Neural cell (in vitro differentiated cells): ENCODE measurements at regions not wholly inside any gene's neighbourhood (a gene's known extent, or its start where the extent isn't known, plus 50 kb on each side); places are given as distances from the start of the nearest gene placed in this dataset.

Experiments used
- H2AFZ ChIP-seq: fragments of 200-600, 300-800 bp; sonication (generic), shearing (Covaris generic); 2 replicates; pipeline ENCODE4 v1.6.0; 2014; ENCODE audit warnings: low read depth, mild to moderate bottlenecking, antibody characterized with exemption, low read length, moderate library complexity
- H3F3A ChIP-seq: fragments of 200-600 bp; shearing (Covaris generic); 2 replicates; pipeline ENCODE4 v1.6.1; 2016; ENCODE audit warnings: mild to moderate bottlenecking, moderate library complexity, mixed read lengths, antibody characterized with exemption, low read length; ENCODE audit not compliant: insufficient read depth, poor library complexity, severe bottlenecking
- H3K27ac ChIP-seq: fragments of 200-600, 300-800 bp; sonication (generic), shearing (Covaris generic); 2 replicates; pipeline ENCODE4 v1.5.1; 2014; ENCODE audit warnings: mild to moderate bottlenecking, low read length, moderate library complexity
- H3K27me3 ChIP-seq: fragments of 300-800, 200-600 bp; sonication (generic), shearing (Covaris generic); 2 replicates; pipeline ENCODE4 v1.6.0; 2014; ENCODE audit warnings: mild to moderate bottlenecking, low read depth, low read length, moderate library complexity; ENCODE audit not compliant: insufficient read depth
- H3K36me3 ChIP-seq: fragments of 300-800, 200-600 bp; sonication (generic), shearing (Covaris generic); 2 replicates; pipeline ENCODE4 v1.5.1; 2014; ENCODE audit warnings: mild to moderate bottlenecking, antibody characterized with exemption, low read length, moderate library complexity; ENCODE audit not compliant: insufficient read depth
- H3K4me2 ChIP-seq: fragments of 300-800, 200-600 bp; sonication (generic), shearing (Covaris generic); 2 replicates; pipeline ENCODE4 v1.6.0; 2014; ENCODE audit warnings: mild to moderate bottlenecking, low read length
- H3K4me3 ChIP-seq: fragments of 300-800, 200-600 bp; sonication (generic), shearing (Covaris generic); 2 replicates; pipeline ENCODE4 v1.5.1; 2014; ENCODE audit warnings: mild to moderate bottlenecking, low read length, moderate library complexity
- H3K79me2 ChIP-seq: fragments of 200-600 bp; shearing (Covaris generic); replicated peaks from 2 replicates; pipeline ENCODE4 v1.6.0; 2014; ENCODE audit warnings: mild to moderate bottlenecking, low read length, moderate library complexity; ENCODE audit not compliant: insufficient read depth
- H3K9ac ChIP-seq: fragments of 300-800, 200-600 bp; sonication (generic), shearing (Covaris generic); 2 replicates; pipeline ENCODE4 v1.6.1; 2016; ENCODE audit warnings: mild to moderate bottlenecking, low read length, mixed read lengths
- H3K9me2 ChIP-seq: fragments of 200-600 bp; shearing (Covaris generic); 2 replicates; pipeline ENCODE4 v1.6.1; 2016; ENCODE audit warnings: mild to moderate bottlenecking, low read length, mixed read lengths; ENCODE audit not compliant: insufficient read depth
- H3K9me3 ChIP-seq: fragments of 200-600, 300-800 bp; sonication (generic), shearing (Covaris generic); 2 replicates; pipeline ENCODE4 v1.6.1; 2016; ENCODE audit warnings: mild to moderate bottlenecking, mixed run types, low read length, moderate library complexity, mixed read lengths
- H4K20me1 ChIP-seq: fragments of 200-600 bp; shearing (Covaris generic); 2 replicates; pipeline ENCODE4 v1.6.1; 2016; ENCODE audit warnings: mild to moderate bottlenecking, mixed run types; ENCODE audit not compliant: insufficient read depth
- EP300 ChIP-seq: fragments of 450-650 bp; conservative IDR thresholded peaks from 2 replicates; pipeline ENCODE4 v1.6.1; 2014; ENCODE audit warnings: antibody characterized with exemption, mild to moderate bottlenecking, moderate library complexity; ENCODE audit not compliant: poor library complexity, severe bottlenecking
- EZH2 ChIP-seq: fragments of 200-600, 300-800 bp; shearing (Covaris generic), sonication (generic); IDR thresholded peaks from 2 replicates; pipeline ENCODE4 v1.6.1; 2014; ENCODE audit warnings: antibody characterized with exemption, low read length, borderline replicate concordance, mild to moderate bottlenecking; ENCODE audit not compliant: insufficient read depth, poor library complexity, severe bottlenecking
- MXI1 ChIP-seq: fragments of 450-650 bp; conservative IDR thresholded peaks from 2 replicates; pipeline ENCODE4 v1.6.1; 2014; ENCODE audit warnings: antibody characterized with exemption, mild to moderate bottlenecking; ENCODE audit not compliant: poor library complexity, severe bottlenecking
- POLR2AphosphoS5 ChIP-seq: IDR thresholded peaks from 2 replicates; pipeline ENCODE4 v1.6.1; 2012
- RAD21 ChIP-seq: fragments of 450-650 bp; conservative IDR thresholded peaks from 2 replicates; pipeline ENCODE4 v1.6.1; 2014; ENCODE audit warnings: antibody characterized with exemption, mild to moderate bottlenecking, moderate library complexity
- SMC3 ChIP-seq: fragments of 450-650 bp; conservative IDR thresholded peaks from 2 replicates; pipeline ENCODE4 v1.6.1; 2014; ENCODE audit warnings: antibody characterized with exemption, mild to moderate bottlenecking, moderate library complexity; ENCODE audit not compliant: poor library complexity
- TAF1 ChIP-seq: IDR thresholded peaks from 2 replicates; pipeline ENCODE4 v1.6.1; 2012; ENCODE audit warnings: low read depth
- TF ChIP-seq, protein P1 (sequence below): IDR thresholded peaks from 2 replicates; pipeline ENCODE4 v1.6.1; 2012; ENCODE audit warnings: borderline replicate concordance
- TF ChIP-seq, protein P2 (sequence below): fragments of 450-650 bp; IDR thresholded peaks from 2 replicates; pipeline ENCODE4 v1.5.1; 2014; ENCODE audit warnings: antibody characterized with exemption, mild to moderate bottlenecking, moderate library complexity; ENCODE audit not compliant: poor library complexity, severe bottlenecking

DNA sequence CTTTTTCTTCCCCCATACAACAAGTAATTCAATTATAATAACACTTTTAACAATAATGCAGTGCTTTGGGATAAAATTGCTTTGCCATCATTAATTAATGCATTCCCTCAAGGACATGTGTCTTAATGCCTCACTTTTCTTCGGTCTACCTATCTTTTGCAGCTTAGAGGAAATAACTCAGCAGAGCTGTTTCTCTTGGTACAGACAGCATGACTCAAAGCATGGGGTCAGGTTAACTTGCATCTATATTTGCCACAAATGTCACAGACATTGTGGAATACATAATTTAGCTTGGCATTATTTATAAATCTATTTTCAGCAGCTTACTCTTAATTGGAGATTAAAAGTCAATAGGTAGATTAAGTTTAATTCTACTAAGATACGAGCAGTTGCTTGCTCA lies 376.1 kb upstream of the CNTNAP5 start:
- Histone ChIP-seq H3K36me3 (no peaks in the 10 kb centered on the region), H3K9me3 (no peaks in the 10 kb centered on the region), H4K20me1 (no peaks in the 10 kb centered on the region), H3K79me2 (no peaks in the 10 kb centered on the region), H3K27ac (no peak overlapping the region), H3F3A (no peaks in the 10 kb centered on the region), H3K9ac (no peak overlapping the region), H3K9me2 (no peaks in the 10 kb centered on the region), H3K27me3 (no peaks in the 10 kb centered on the region), H3K4me3 (no peak overlapping the region), H2AFZ (no peak overlapping the region), H3K4me2 (no peak overlapping the region)
- TF ChIP-seq POLR2AphosphoS5 (no peak), RAD21 (no peak), TAF1 (no peak), EP300 (no peak), SMC3 (no peak), MXI1 (no peak), EZH2 (no peak)
- TF ChIP-seq, protein P1, sequence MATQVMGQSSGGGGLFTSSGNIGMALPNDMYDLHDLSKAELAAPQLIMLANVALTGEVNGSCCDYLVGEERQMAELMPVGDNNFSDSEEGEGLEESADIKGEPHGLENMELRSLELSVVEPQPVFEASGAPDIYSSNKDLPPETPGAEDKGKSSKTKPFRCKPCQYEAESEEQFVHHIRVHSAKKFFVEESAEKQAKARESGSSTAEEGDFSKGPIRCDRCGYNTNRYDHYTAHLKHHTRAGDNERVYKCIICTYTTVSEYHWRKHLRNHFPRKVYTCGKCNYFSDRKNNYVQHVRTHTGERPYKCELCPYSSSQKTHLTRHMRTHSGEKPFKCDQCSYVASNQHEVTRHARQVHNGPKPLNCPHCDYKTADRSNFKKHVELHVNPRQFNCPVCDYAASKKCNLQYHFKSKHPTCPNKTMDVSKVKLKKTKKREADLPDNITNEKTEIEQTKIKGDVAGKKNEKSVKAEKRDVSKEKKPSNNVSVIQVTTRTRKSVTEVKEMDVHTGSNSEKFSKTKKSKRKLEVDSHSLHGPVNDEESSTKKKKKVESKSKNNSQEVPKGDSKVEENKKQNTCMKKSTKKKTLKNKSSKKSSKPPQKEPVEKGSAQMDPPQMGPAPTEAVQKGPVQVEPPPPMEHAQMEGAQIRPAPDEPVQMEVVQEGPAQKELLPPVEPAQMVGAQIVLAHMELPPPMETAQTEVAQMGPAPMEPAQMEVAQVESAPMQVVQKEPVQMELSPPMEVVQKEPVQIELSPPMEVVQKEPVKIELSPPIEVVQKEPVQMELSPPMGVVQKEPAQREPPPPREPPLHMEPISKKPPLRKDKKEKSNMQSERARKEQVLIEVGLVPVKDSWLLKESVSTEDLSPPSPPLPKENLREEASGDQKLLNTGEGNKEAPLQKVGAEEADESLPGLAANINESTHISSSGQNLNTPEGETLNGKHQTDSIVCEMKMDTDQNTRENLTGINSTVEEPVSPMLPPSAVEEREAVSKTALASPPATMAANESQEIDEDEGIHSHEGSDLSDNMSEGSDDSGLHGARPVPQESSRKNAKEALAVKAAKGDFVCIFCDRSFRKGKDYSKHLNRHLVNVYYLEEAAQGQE: no peak
- TF ChIP-seq, protein P2, sequence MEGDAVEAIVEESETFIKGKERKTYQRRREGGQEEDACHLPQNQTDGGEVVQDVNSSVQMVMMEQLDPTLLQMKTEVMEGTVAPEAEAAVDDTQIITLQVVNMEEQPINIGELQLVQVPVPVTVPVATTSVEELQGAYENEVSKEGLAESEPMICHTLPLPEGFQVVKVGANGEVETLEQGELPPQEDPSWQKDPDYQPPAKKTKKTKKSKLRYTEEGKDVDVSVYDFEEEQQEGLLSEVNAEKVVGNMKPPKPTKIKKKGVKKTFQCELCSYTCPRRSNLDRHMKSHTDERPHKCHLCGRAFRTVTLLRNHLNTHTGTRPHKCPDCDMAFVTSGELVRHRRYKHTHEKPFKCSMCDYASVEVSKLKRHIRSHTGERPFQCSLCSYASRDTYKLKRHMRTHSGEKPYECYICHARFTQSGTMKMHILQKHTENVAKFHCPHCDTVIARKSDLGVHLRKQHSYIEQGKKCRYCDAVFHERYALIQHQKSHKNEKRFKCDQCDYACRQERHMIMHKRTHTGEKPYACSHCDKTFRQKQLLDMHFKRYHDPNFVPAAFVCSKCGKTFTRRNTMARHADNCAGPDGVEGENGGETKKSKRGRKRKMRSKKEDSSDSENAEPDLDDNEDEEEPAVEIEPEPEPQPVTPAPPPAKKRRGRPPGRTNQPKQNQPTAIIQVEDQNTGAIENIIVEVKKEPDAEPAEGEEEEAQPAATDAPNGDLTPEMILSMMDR: no peak

DNA sequence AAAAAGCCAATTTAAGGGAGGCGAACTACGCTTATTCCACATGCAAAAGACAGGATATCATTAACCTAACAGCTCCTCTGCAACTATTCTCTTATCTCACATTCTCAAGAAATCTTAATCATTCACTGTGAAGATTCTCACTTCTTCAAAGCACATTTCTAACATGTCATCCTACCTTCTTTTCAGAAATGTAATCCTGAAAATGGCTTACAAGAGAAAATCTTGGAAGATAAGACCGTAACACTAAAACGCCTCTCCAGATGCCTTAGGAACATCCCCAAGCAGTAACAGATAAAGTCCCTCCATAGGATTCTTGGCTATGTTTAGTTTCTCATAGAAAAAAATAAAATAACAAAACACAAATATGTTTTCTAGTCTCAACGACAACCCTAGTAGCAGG lies 373.9 kb upstream of the CNTNAP5 start:
- no peak for TF ChIP-seq EZH2
- TF ChIP-seq SMC3: no peak
- Histone ChIP-seq H3K36me3 (no peaks in the 10 kb centered on the region), H3K79me2 (no peaks in the 10 kb centered on the region), H4K20me1 (no peaks in the 10 kb centered on the region), H3K4me2 (no peak overlapping the region), H3F3A (no peaks in the 10 kb centered on the region), H3K9ac (no peak overlapping the region), H3K27me3 (no peaks in the 10 kb centered on the region), H3K4me3 (no peak overlapping the region), H3K9me3 (no peaks in the 10 kb centered on the region), H3K27ac (peak overlapping the region; percentile 29), H2AFZ (no peak overlapping the region), H3K9me2 (no peaks in the 10 kb centered on the region)

DNA sequence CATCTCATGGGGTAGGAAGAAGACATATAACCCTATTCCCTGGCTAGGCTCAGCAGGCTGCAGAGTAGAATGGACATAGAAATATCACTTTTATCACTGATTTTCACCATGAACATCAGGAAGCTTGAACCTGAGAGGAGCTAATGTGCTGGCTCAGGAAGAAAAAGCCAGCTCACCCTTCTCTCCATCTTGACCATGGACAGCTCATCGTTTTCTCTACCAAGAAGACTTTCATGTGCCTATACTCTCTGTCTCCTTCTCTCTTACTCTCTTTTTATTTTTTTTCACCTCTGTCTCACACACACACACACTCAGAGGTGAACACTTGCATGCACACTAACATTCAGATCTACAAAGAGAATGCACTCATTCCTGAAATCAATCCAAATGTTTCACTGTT lies 372.8 kb upstream of the CNTNAP5 start:
- no peak overlapping the region for H3K9ac ChIP-seq
- TF ChIP-seq MXI1: no peak
- TF ChIP-seq TAF1: no peak
- TF ChIP-seq, protein P2: no peak
- no peak for TF ChIP-seq POLR2AphosphoS5
- TF ChIP-seq RAD21: no peak
- TF ChIP-seq, protein P1: no peak
- no peak for TF ChIP-seq EZH2
- TF ChIP-seq EP300: no peak
- no peak for TF ChIP-seq SMC3
- H3K4me2 ChIP-seq: no peak overlapping the region

More for the DNA sequence above, 372.8 kb upstream of the CNTNAP5 start:
- H3K79me2 ChIP-seq: no peaks in the 10 kb centered on the region
- no peaks in the 10 kb centered on the region for H4K20me1 ChIP-seq
- no peaks in the 10 kb centered on the region for H3K9me3 ChIP-seq
- H3F3A ChIP-seq: no peaks in the 10 kb centered on the region
- no peak overlapping the region for H2AFZ ChIP-seq
- no peaks in the 10 kb centered on the region for H3K36me3 ChIP-seq
- H3K27ac ChIP-seq: no peak overlapping the region
- H3K27me3 ChIP-seq: no peaks in the 10 kb centered on the region
- no peaks in the 10 kb centered on the region for H3K9me2 ChIP-seq
- H3K4me3 ChIP-seq: no peak overlapping the region
